ENCODE measurements at regions not wholly inside any gene's neighbourhood (a gene's known extent, or its start where the extent isn't known, plus 50 kb on each side); places are given as distances from the start of the nearest gene placed in this dataset.

DNA sequence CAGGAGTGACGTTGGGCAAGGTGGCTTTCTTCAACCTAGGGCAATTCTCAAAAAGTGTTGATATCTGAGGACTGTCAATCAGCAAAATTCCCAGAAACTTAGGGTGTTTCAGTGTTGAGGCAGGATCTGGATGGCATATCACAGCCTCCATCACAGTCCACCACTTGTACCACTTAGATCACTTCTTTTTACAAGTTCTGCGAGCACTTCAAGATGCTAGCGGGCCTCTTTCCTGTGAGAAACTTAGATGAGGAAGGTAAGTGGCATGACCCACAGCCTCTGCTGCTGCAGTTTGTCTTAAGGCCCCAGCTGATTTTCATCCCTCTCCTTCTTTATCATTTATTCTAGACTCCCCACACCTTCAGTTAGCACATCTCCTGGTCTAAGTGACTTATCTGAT is 295.4 kb upstream of the ZNF521 start:
- TF ChIP-seq CTCF (IDR thresholded peaks at IDR 0.05; ENCODE audit: low read length) (no peak), EZH2 (IDR thresholded peaks at IDR 0.05; ENCODE audit: borderline replicate concordance, low read length) (no peak)

Measured in OCI-LY1 (cell line).